Activated T-cell treated with anti-CD3 and anti-CD28 coated beads, Interleukin-2, amount 50 U/mL, for 24 hours (primary cell): ENCODE measurements at regions not wholly inside any gene's neighbourhood (a gene's known extent, or its start where the extent isn't known, plus 50 kb on each side); places are given as distances from the start of the nearest gene placed in this dataset.
"Not testable (repeated sequence)": the region's sequence is repeated elsewhere in the genome, so short reads cannot be mapped to it uniquely, and the experiment has no call there.

Experiments used
- DNase-seq: peaks from one replicate; pipeline ENCODE4 v3.0.0-alpha.2; 2020
- H3K27ac Mint-ChIP-seq: 2 replicates; pipeline ENCODE4 v1.8.0; 2020; ENCODE audit warnings: mild to moderate bottlenecking, mixed read lengths
- H3K27me3 Mint-ChIP-seq: 2 replicates; pipeline ENCODE4 v1.8.0; 2020; ENCODE audit warnings: mixed read lengths
- H3K36me3 Mint-ChIP-seq: 2 replicates; pipeline ENCODE4 v1.8.0; 2020; ENCODE audit warnings: low read depth, mixed read lengths
- H3K4me1 Mint-ChIP-seq: 2 replicates; pipeline ENCODE4 v1.8.0; 2020; ENCODE audit warnings: low read depth, mixed read lengths
- H3K4me3 Mint-ChIP-seq: 2 replicates; pipeline ENCODE4 v1.8.0; 2020; ENCODE audit warnings: mild to moderate bottlenecking, moderate library complexity, mixed read lengths
- H3K9me3 Mint-ChIP-seq: 2 replicates; pipeline ENCODE4 v1.8.0; 2020; ENCODE audit warnings: mixed read lengths

DNA sequence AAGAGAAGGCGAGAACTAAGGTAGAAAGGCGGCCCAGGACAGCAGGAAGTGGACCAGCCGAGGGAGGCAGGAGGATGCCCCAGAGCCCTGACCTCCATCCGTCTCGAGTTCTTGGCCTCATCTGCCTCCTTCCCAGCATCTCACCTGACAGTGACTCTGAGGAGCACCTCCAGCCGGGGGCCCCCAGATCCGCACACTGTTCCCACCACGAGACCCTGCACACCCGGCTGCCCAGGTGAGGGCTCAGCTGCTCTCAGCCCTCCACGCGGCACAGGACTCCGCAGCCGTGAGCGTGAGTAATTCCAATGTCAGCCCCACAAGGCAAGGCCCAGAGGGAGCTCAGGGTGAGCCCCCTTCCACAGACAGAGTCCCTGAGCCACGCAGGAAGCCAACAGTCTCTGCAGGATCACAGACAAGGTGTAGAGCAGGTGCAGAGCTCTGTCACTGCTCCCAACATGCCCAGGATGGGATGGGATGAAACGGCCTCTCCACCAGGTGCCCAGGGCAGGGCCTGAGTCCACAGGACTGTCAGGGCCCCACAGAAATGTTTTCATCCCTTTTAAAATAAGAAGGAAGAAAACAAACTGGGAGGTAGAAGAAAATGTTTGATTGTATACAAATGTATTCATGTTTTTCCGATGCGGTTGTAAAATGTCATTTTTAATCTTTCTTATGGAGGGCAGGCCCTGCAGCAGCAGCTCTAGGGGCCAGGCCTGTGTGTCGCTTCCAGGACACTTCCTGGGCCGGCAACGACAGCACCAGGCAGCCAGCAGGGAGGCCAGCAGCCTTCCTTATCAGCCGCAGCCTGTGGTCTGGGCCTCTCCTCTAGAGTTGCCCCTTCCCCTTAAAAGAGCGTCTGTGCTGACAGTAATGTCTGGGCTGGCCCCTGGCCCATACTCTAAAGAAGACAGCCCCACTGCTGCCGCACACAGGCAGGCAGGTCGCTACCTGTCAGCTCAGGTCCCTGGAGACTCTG is 66.9 kb downstream of the DLL1 start:
- Mint-ChIP-seq H3K27me3 (no peaks in the 10 kb centered on the region), H3K36me3 (no peaks in the 10 kb centered on the region), H3K4me3 (no peak overlapping the region), H3K9me3 (no peaks in the 10 kb centered on the region), H3K27ac (no peak overlapping the region), H3K4me1 (peaks cover 17% of the 10 kb centered on the region)
- no peak for DNase-seq

DNA sequence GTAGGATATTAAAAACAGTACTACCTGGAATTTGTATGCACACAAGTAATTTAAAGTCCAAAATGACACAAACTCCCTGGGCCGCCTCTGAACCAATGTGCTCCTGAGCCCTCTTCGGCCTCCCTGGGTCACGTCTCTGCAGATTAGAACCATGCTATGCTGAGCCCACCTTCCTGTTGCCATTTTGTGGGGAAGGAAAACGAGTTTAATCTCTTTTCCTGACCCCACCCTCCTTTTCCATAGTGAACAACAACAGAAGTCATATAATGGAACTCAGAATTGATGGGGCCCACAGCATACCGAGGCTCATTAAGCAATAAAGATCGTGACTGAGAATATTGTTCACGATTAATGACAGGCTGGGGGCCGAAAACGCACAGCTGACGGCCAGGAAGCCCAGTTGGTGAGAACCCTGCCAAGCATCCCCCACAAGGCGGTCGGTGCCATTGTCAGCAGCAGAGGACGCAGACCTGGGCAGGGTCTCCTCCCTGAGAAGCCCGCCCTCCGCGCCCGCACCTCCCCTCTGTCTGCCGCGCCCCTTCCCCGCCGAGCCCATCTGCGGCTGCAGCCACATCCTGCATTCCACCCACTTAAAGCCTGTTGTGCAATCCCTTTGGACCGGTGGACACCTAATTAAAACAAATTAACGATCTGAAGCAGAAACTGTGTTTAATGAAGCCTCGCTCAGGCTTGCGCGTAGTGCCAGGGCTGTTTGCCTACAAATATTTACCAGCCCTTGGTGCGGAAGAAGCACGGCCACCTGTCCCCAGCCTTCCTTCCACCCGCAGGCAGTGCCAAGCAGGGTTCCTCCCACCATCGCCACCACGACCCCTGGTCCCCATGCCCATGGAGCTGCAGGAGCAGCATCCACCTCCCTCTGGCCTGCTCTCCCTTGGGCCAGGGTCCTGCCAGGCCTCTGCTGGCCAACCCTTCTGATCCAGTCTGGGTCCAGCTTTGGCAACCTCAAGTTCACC is 68.1 kb downstream of the DLL1 start:
- no peaks in the 10 kb centered on the region for H3K27me3 Mint-ChIP-seq
- H3K27ac Mint-ChIP-seq = no peak overlapping the region
- H3K9me3 Mint-ChIP-seq = no peaks in the 10 kb centered on the region
- no peak overlapping the region for H3K4me3 Mint-ChIP-seq
- peaks cover 17% of the 10 kb centered on the region for H3K4me1 Mint-ChIP-seq
- no peaks in the 10 kb centered on the region for H3K36me3 Mint-ChIP-seq
- DNase-seq = no peak

DNA sequence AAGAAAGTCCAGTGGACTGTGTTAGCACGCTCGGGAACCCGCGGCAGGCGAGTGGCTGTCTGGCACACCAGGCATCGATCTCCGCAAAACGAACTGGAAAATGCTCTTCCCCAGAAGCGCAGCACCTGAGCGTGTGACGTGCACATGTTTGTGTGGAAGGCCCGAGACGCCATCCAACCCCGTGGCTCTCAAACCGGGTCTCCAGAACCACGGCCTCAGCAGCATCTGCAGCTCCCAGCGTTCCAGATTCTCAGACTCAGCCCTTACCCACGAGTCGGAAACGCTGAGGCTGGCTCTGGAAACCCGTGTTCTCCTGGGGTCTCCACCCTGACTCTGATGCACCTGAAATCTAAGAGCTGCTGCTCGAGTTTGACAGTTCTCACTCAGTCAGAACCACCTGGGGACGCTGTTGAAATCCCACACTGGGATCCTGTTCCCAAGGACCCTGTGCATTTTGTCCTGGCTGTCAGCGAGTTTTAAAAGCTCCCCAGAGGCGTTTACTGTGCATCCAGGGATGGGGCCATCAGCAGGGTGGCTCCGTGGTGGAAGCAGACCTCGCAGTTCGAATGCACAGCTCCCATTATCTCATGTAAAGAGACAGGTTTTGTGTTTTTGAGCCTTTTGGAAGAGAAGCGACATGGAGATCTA is 69.0 kb downstream of the DLL1 start:
- H3K4me3 Mint-ChIP-seq = no peak overlapping the region

GRCh38 chr6:170221052-170221752 is 69.7 kb downstream of the DLL1 start:
- Mint-ChIP-seq H3K4me3 (no peak overlapping the region), H3K36me3 (no peaks in the 10 kb centered on the region), H3K4me1 (peaks cover 17% of the 10 kb centered on the region)

More for the DNA sequence above, 69.0 kb downstream of the DLL1 start:
- DNase-seq = no peak
- Mint-ChIP-seq H3K9me3 (no peaks in the 10 kb centered on the region), H3K27me3 (no peaks in the 10 kb centered on the region), H3K36me3 (no peaks in the 10 kb centered on the region), H3K4me1 (peaks cover 17% of the 10 kb centered on the region), H3K27ac (no peak overlapping the region)

DNA sequence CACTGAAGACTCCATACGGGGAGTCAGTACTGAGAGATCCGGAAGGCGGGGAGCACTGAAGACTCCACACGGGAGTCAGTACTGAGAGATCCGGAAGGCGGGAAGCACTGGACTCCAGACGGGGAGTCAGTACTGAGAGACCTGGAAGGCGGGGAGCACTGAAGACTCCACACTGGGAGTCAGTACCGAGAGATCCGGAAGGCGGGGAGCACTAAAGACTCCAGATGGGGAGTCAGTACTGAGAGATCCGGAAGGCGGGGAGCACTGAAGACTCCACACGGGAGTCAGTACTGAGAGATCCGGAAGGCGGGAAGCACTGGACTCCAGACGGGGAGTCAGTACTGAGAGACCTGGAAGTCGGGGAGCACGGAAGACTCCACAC is 77.2 kb downstream of the DLL1 start:
- not testable (repeated sequence) for DNase-seq, H3K4me3 Mint-ChIP-seq, H3K27ac Mint-ChIP-seq, H3K36me3 Mint-ChIP-seq, H3K4me1 Mint-ChIP-seq, H3K9me3 Mint-ChIP-seq
- H3K27me3 Mint-ChIP-seq = peaks cover 13% of the 10 kb centered on the region

More at GRCh38 chr6:170221052-170221752, 69.7 kb downstream of the DLL1 start:
- Mint-ChIP-seq H3K9me3 (no peaks in the 10 kb centered on the region), H3K27me3 (no peaks in the 10 kb centered on the region), H3K27ac (no peak overlapping the region)
- no peak for DNase-seq

DNA sequence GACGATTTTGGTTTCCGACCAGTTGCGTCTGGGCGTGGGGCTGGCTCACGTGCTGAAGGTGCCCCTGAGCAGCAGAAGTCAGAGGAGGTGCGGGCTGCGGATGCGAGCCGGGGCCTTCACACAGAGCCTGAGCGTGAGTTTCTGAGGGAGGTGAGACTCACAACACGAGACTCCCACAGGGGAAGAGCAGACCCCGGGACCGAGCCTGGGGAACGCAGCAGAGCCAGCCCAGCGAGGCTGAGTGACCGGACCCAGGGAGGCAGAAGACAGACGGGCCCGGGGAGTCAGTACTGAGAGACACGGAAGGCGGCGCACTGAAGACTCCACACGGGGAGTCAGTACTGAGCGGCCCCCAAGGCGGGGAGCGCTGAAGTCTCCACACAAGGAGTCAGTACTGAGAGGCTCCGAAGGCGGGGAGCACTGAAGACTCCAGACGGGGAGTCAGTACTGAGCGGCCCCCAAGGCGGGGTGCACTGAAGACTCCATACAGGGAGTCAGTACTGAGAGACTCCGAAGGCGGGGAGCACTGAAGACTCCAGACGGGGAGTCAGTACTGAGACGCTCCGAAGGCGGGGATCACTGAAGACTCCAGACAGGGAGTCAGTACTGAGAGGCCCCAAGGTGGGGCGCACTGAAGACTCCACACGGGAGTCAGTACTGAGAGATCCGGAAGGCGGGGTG is 77.8 kb downstream of the DLL1 start:
- Mint-ChIP-seq H3K4me1 (no peaks in the 10 kb centered on the region), H3K27ac (no peak overlapping the region), H3K27me3 (peaks cover 15% of the 10 kb centered on the region), H3K36me3 (no peaks in the 10 kb centered on the region), H3K4me3 (no peak overlapping the region), H3K9me3 (no peaks in the 10 kb centered on the region)
- DNase-seq = peak; percentile 20

GRCh38 chr6:170212051-170212756 is 78.7 kb downstream of the DLL1 start:
- Mint-ChIP-seq H3K27ac (no peak overlapping the region), H3K4me3 (no peak overlapping the region), H3K9me3 (no peaks in the 10 kb centered on the region), H3K4me1 (no peaks in the 10 kb centered on the region), H3K36me3 (no peaks in the 10 kb centered on the region), H3K27me3 (peaks cover 15% of the 10 kb centered on the region)
- peak; percentile 5 for DNase-seq

- H3K27ac Mint-ChIP-seq = no peak overlapping the region
- DNase-seq = peak; percentile 26
- no peak overlapping the region for H3K4me3 Mint-ChIP-seq
- no peaks in the 10 kb centered on the region for H3K36me3 Mint-ChIP-seq
- H3K9me3 Mint-ChIP-seq = no peaks in the 10 kb centered on the region
- no peaks in the 10 kb centered on the region for H3K4me1 Mint-ChIP-seq
- peaks cover 15% of the 10 kb centered on the region for H3K27me3 Mint-ChIP-seq
These were observed 79.4 kb downstream of the DLL1 start for GRCh38 chr6:170211404-170212025.

DNA sequence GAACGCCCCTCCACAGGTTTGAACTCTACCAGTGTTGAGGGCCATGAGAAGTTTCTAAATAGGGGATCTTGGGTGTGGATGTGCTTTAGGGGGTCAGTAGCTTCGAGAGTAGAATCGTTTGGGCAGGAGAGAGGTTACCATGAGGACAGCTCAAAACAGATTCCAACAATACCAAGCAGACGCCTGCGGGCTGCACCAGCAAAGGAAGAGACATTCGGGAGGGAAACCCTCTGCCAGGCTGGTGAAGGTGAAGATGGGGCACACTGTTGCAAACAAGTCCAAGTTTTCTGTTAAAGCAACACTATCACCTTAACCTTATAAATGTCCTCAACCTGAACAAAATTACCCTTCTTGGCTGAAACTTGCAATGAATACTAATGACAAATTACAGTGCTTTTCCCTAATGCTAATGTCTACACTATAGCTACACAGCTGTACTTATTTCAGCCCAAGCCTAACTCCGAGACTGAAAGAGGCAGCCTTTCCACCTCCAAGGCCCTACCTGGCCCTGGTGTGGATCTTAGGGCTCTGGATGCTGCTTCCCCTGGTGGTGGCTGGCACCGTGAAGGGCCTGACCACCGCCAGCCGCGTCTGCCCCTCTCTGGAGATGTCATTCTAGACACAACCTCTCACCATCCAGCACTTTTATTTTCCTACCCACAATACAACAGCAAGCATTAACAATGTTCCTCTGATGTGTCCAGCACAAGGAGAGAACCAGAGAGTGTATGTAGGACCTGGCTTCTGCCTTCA is 80.1 kb downstream of the DLL1 start:
- Mint-ChIP-seq H3K4me3 (no peak overlapping the region), H3K4me1 (no peaks in the 10 kb centered on the region), H3K27ac (no peak overlapping the region), H3K27me3 (peaks cover 15% of the 10 kb centered on the region), H3K9me3 (no peaks in the 10 kb centered on the region), H3K36me3 (no peaks in the 10 kb centered on the region)
- DNase-seq = peak; percentile 15

DNA sequence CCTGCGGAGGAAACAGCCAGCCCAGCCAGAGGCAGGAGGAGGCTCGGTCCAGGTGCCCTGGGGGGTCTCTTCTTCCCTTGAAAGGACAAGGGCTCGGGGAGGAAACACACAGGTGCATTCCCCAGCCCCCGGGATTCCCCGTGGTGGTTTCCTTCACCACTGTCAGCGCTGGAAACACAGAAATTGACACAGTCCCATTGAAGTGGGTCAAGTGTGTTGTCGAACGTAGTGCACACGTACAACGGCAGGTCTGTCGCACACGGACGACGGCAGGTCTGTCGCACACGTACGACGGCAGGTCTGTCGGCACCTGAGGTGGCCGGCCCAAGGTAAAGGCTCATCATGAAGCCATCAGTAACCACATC is 80.9 kb downstream of the DLL1 start:
- peaks cover 15% of the 10 kb centered on the region for H3K27me3 Mint-ChIP-seq
- DNase-seq = peak; percentile 13
- no peak overlapping the region for H3K27ac Mint-ChIP-seq
- H3K4me1 Mint-ChIP-seq = no peaks in the 10 kb centered on the region
- no peaks in the 10 kb centered on the region for H3K36me3 Mint-ChIP-seq
- H3K4me3 Mint-ChIP-seq = no peak overlapping the region
- H3K9me3 Mint-ChIP-seq = no peaks in the 10 kb centered on the region

- Mint-ChIP-seq H3K4me1 (no peaks in the 10 kb centered on the region), H3K27me3 (peaks cover 15% of the 10 kb centered on the region), H3K27ac (no peak overlapping the region), H3K9me3 (peaks cover 2% of the 10 kb centered on the region), H3K36me3 (no peaks in the 10 kb centered on the region), H3K4me3 (no peak overlapping the region)
- DNase-seq = peak; percentile 15
These were observed 81.4 kb downstream of the DLL1 start for GRCh38 chr6:170209354-170210025.
